WERI-Rb-1 (cell line): ENCODE measurements at regions not wholly inside any gene's neighbourhood (a gene's known extent, or its start where the extent isn't known, plus 50 kb on each side); places are given as distances from the start of the nearest gene placed in this dataset.

ENCODE experiments used
- DNase-seq: peaks from one replicate; pipeline ENCODE4 v3.0.0-alpha.2; 2020
- H3K27ac ChIP-seq: fragments of 250-450 bp; sonication (Bioruptor Pico); 2 replicates; pipeline ENCODE4 v1.5.1; 2020; ENCODE audit warnings: mild to moderate bottlenecking, moderate library complexity
- H3K27me3 ChIP-seq: fragments of 250-450 bp; sonication (Bioruptor Pico); 2 replicates; pipeline ENCODE4 v1.5.1; 2021; ENCODE audit warnings: mild to moderate bottlenecking, low read depth, moderate library complexity; ENCODE audit not compliant: insufficient read depth, severe bottlenecking
- H3K36me3 ChIP-seq: fragments of 250-450 bp; sonication (Bioruptor Pico); 2 replicates; pipeline ENCODE4 v1.5.1; 2020; ENCODE audit warnings: mild to moderate bottlenecking, moderate library complexity
- H3K4me3 ChIP-seq: 2 replicates; pipeline ENCODE4 v1.5.1; 2011; ENCODE audit warnings: low read depth, mild to moderate bottlenecking, control low read depth, low read length
- H3K9me3 ChIP-seq: fragments of 250-450 bp; sonication (Bioruptor Pico); 2 replicates; pipeline ENCODE4 v1.5.1; 2021; ENCODE audit warnings: mild to moderate bottlenecking, moderate library complexity; ENCODE audit not compliant: severe bottlenecking
- TF ChIP-seq, protein P1 (sequence below): IDR thresholded peaks from 2 replicates; pipeline ENCODE4 v1.5.1; 2011; ENCODE audit warnings: low read depth, mild to moderate bottlenecking, control low read depth, inconsistent platforms, low read length

- TF ChIP-seq, protein P1, sequence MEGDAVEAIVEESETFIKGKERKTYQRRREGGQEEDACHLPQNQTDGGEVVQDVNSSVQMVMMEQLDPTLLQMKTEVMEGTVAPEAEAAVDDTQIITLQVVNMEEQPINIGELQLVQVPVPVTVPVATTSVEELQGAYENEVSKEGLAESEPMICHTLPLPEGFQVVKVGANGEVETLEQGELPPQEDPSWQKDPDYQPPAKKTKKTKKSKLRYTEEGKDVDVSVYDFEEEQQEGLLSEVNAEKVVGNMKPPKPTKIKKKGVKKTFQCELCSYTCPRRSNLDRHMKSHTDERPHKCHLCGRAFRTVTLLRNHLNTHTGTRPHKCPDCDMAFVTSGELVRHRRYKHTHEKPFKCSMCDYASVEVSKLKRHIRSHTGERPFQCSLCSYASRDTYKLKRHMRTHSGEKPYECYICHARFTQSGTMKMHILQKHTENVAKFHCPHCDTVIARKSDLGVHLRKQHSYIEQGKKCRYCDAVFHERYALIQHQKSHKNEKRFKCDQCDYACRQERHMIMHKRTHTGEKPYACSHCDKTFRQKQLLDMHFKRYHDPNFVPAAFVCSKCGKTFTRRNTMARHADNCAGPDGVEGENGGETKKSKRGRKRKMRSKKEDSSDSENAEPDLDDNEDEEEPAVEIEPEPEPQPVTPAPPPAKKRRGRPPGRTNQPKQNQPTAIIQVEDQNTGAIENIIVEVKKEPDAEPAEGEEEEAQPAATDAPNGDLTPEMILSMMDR, result no peak
- no peaks in the 10 kb centered on the region for H3K9me3 ChIP-seq
- H3K4me3 ChIP-seq, result no peak overlapping the region
- no peak overlapping the region for H3K27ac ChIP-seq
- no peaks in the 10 kb centered on the region for H3K36me3 ChIP-seq
- no peak for DNase-seq
- H3K27me3 ChIP-seq, result no peaks in the 10 kb centered on the region
Observed at GRCh38 chr12:25417071-25417470, 136.0 kb downstream of the LMNTD1 start.

DNA sequence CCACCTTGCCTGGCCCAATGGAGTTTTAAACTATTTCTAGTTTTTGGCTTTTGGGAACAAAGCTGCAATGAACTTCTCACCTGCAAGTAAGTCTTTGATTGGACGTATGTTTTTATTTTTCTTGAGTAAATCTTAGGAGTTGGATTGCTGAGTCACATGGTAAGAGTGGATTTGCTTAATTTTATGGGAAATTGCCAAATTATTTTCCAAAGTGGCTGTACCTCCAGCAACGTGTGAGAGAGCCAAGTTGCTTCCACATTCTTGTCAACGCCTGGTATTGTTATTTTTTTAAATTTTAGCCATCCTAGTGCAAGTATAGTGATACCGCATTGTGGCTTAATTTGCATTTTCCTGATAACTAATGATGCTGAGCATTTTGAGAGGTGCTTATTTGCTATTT, 136.6 kb downstream of the LMNTD1 start:
- TF ChIP-seq, protein P1, result no peak
- H3K27me3 ChIP-seq, result no peaks in the 10 kb centered on the region
- H3K9me3 ChIP-seq, result no peaks in the 10 kb centered on the region
- H3K4me3 ChIP-seq, result no peak overlapping the region
- H3K36me3 ChIP-seq, result no peaks in the 10 kb centered on the region
- no peak for DNase-seq
- no peak overlapping the region for H3K27ac ChIP-seq

DNA sequence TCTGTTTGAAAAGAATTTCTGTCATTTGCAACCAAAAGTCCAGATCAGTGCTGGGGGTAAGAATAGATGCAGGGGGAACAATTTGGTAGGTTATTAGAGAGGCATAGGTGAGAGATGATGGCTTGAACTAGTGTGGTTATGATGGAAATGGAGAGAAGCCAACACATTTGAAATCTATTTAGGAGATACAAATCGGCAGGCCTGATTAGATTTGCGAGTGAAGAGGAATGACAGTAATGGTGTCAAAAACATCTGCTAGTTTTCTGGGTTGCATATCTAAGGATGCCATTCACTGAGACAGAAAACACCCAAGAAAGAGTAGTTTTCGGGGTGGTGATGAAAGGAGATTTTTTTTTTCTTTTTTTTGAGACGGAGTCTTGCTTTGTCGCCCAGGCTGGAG, 138.1 kb downstream of the LMNTD1 start:
- no peaks in the 10 kb centered on the region for H3K27me3 ChIP-seq
- H3K4me3 ChIP-seq, result no peak overlapping the region
- H3K36me3 ChIP-seq, result no peaks in the 10 kb centered on the region
- TF ChIP-seq, protein P1, result no peak
- H3K9me3 ChIP-seq, result no peaks in the 10 kb centered on the region
- no peak overlapping the region for H3K27ac ChIP-seq
- DNase-seq, result no peak

- H3K27ac ChIP-seq, result no peak overlapping the region
- H3K27me3 ChIP-seq, result no peaks in the 10 kb centered on the region
- H3K36me3 ChIP-seq, result no peaks in the 10 kb centered on the region
- no peak for DNase-seq
- no peaks in the 10 kb centered on the region for H3K9me3 ChIP-seq
- TF ChIP-seq, protein P1, result no peak
- no peak overlapping the region for H3K4me3 ChIP-seq
Observed at GRCh38 chr12:25412735-25413134, 140.3 kb downstream of the LMNTD1 start.

DNA sequence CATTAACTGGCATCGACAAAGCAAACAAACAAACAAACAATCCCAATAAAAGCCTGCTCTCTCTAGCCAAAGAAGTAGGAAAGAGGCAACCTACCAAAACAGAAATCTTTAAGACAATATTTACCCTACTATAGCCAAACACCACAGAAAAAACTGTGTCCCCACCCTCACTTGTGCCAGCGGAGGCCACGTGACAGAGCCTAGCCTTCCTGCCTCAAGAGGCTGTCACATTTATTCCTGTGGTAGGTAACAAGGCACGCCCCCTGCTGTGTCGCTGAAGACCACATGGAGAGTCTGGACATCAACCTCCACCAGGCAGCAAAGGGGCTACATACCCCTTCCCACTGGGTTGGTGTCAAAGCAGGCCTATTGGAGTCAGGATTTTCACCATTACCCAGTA, 148.1 kb downstream of the LMNTD1 start:
- TF ChIP-seq, protein P1, result no peak
- no peaks in the 10 kb centered on the region for H3K36me3 ChIP-seq

GRCh38 chr12:25401547-25402345, 151.0 kb upstream of the KRAS start:
- Histone ChIP-seq H3K36me3 (no peaks in the 10 kb centered on the region), H3K27me3 (no peaks in the 10 kb centered on the region), H3K9me3 (no peaks in the 10 kb centered on the region), H3K27ac (no peak overlapping the region), H3K4me3 (no peak overlapping the region)
- DNase-seq, result no peak
- TF ChIP-seq, protein P1, result no peak

More for the DNA sequence above, 148.1 kb downstream of the LMNTD1 start:
- DNase-seq, result no peak
- Histone ChIP-seq H3K27me3 (no peaks in the 10 kb centered on the region), H3K27ac (no peak overlapping the region), H3K9me3 (no peaks in the 10 kb centered on the region), H3K4me3 (no peak overlapping the region)
